ENCODE measurements at regions not wholly inside any gene's neighbourhood (a gene's known extent, or its start where the extent isn't known, plus 50 kb on each side); places are given as distances from the start of the nearest gene placed in this dataset.

DNA sequence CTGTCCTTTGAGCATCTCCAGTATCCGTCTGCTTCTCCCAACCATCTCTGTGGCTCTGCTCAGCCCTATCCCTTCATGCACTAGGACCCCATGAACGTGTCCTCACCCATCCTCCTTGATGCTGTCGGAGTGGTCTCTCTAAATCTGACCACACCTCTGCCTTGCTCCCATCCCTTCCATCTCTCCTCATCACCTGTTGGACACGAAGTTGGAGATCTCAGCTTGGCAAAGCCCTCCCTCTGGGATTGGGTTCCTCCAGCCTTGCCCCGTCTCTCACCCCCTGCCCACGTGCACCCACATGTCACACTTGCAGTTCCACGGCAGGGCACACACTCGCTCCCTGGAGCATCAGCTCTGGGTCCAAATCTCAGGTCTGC lies 135.7 kb downstream of the ACTL8 start:
- TF ChIP-seq, protein P1, sequence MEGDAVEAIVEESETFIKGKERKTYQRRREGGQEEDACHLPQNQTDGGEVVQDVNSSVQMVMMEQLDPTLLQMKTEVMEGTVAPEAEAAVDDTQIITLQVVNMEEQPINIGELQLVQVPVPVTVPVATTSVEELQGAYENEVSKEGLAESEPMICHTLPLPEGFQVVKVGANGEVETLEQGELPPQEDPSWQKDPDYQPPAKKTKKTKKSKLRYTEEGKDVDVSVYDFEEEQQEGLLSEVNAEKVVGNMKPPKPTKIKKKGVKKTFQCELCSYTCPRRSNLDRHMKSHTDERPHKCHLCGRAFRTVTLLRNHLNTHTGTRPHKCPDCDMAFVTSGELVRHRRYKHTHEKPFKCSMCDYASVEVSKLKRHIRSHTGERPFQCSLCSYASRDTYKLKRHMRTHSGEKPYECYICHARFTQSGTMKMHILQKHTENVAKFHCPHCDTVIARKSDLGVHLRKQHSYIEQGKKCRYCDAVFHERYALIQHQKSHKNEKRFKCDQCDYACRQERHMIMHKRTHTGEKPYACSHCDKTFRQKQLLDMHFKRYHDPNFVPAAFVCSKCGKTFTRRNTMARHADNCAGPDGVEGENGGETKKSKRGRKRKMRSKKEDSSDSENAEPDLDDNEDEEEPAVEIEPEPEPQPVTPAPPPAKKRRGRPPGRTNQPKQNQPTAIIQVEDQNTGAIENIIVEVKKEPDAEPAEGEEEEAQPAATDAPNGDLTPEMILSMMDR (IDR thresholded peaks at IDR 0.05): no peak
- no peak for TF ChIP-seq POLR2A (IDR thresholded peaks at IDR 0.05; ENCODE audit: low read depth)
- no peak for TF ChIP-seq POLR2AphosphoS5 (IDR thresholded peaks at IDR 0.05)
